GM13976 (cell line): ENCODE measurements at regions not wholly inside any gene's neighbourhood (a gene's known extent, or its start where the extent isn't known, plus 50 kb on each side); places are given as distances from the start of the nearest gene placed in this dataset.

Source experiments
- DNase-seq: peaks from one replicate; pipeline ENCODE4 v3.0.0; 2012; ENCODE audit warnings: low spot score
- CTCF ChIP-seq: IDR thresholded peaks from 2 replicates; pipeline ENCODE4 v1.5.1; 2012; ENCODE audit warnings: borderline replicate concordance, mild to moderate bottlenecking; ENCODE audit not compliant: insufficient read depth; ENCODE audit errors: extremely low read depth, missing control alignments, control extremely low read depth
- in situ Hi-C: fragments of 300-500 bp; cut with MboI; formaldehyde crosslinking; loops from one replicate; pipeline ENCODE4 v1.12.0; 2022; ENCODE audit warnings: low sequenced_read_pairs, mixed read lengths, inconsistent platforms; ENCODE audit not compliant: unreplicated experiment

GRCh38 chr6:150668900-150669302, 69.2 kb downstream of the PLEKHG1 start:
- in situ Hi-C loops: no loop called here
- DNase-seq: no peak
- no peak for TF ChIP-seq CTCF

GRCh38 chr6:150670311-150670710, 70.6 kb downstream of the PLEKHG1 start:
- TF ChIP-seq CTCF: no peak
- in situ Hi-C loops: no loop called here
- no peak for DNase-seq

GRCh38 chr6:150672800-150673199, 73.1 kb downstream of the PLEKHG1 start:
- in situ Hi-C loops: no loop called here
- TF ChIP-seq CTCF: no peak
- no peak for DNase-seq

GRCh38 chr6:150673720-150674346, 74.1 kb downstream of the PLEKHG1 start:
- no peak for DNase-seq
- in situ Hi-C loops: no loop called here
- TF ChIP-seq CTCF: no peak

GRCh38 chr6:150676344-150676743, 76.7 kb downstream of the PLEKHG1 start:
- no peak for TF ChIP-seq CTCF
- in situ Hi-C loops: no loop called here

GRCh38 chr6:150676772-150677171, 77.1 kb downstream of the PLEKHG1 start:
- DNase-seq: no peak
- in situ Hi-C loops: no loop called here
- no peak for TF ChIP-seq CTCF

More at GRCh38 chr6:150676344-150676743, 76.7 kb downstream of the PLEKHG1 start:
- DNase-seq: no peak
